NCI-H82 treated with DMSO at 0.1 percent for 48 hours (cell line): ENCODE measurements at regions not wholly inside any gene's neighbourhood (a gene's known extent, or its start where the extent isn't known, plus 50 kb on each side); places are given as distances from the start of the nearest gene placed in this dataset.
"Not testable (repeated sequence)": the region's sequence is repeated elsewhere in the genome, so short reads cannot be mapped to it uniquely, and the experiment has no call there.

Experiments used
- DNase-seq: peaks from one replicate; lab custom pipeline; 2025; ENCODE audit not compliant: unreplicated experiment; lab: John Stamatoyannopoulos, UW

DNA sequence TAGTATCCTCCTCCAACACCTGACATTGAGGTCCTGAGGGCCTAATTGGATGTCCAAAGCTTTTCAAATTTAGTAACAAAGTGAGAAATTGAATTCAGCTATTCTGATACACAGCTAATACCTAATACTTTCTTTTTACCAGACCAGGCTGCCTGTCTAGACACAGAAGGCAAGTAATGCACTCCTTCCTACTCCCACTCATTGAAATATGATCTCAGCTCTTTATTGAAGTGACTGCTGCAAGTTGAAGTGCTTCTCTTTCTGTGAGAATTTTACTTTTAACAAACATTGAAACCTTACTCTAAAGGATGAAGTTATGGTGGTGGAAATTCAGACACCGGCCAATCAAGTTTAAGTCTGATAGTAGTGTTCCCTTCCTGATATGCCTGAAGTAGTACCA is 90.8 kb upstream of the OGFRL1 start:
- no peak for DNase-seq

- no peak for DNase-seq
Observed at GRCh38 chr6:71198908-71199307, 89.7 kb upstream of the OGFRL1 start.

DNA sequence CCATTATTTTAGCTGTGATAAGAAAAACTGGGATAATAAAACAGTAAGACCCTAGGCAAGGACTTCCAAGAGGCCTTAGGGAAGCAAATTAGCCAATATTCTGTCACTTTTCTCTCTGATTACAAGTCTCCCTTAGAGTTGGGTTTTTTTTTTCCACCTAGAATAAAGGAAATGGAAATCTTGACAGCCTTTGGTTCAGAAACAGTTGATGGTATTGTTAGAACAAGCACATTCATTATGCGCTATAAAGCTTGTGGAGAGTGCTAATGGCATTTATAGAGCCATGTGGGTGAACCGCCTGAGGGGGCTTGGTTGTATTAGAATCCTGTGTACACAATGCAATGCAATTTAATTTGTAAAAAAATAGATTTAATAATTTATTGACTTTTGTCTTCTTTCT is 88.9 kb upstream of the OGFRL1 start:
- DNase-seq = no peak

- no peak for DNase-seq
Observed at GRCh38 chr6:71203206-71203605, 85.4 kb upstream of the OGFRL1 start.

DNA sequence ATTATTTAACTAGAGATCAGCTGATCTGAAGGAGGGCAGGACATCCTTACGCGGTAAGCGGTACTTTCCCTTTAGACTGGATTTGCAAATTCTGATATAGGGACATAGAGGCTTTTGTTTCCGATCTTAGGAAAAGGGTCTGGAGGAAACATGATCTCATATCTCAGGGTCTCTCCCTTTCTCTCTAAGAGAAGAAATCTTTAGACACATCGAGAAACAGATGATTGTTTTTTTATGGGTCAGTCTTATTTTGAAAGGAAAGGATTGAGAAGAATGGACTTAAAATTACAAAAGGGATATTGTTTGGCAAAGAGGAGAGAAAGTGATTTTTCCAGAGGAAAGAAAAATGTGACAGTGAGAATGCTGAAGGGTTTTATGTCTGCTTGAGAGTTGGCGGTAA is 83.9 kb upstream of the OGFRL1 start:
- no peak for DNase-seq

- DNase-seq = no peak
Observed at GRCh38 chr6:71205336-71205956, 83.2 kb upstream of the OGFRL1 start.

GRCh38 chr6:71206089-71206488 is 82.5 kb upstream of the OGFRL1 start:
- no peak for DNase-seq

- no peak for DNase-seq
Observed at GRCh38 chr6:71209206-71209605, 79.4 kb upstream of the OGFRL1 start.

DNA sequence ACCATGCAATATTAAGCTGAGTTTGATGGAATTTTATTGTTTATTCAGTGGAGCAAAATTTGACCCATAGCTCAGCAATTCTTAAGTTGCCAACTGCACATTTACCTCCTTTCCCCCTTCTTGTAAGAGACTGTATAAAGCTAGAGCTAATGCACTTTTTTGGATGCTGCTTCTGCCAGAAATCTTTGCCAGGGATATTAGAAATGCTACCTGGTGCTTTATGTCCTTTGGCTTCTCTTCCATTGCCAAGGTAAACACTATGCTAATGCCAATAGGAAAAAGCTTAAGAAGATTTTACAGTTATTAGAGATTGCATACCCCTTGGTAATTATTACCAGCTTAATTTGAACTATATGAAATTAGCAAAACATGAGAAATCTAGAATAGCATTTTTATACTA is 79.0 kb upstream of the OGFRL1 start:
- no peak for DNase-seq

DNA sequence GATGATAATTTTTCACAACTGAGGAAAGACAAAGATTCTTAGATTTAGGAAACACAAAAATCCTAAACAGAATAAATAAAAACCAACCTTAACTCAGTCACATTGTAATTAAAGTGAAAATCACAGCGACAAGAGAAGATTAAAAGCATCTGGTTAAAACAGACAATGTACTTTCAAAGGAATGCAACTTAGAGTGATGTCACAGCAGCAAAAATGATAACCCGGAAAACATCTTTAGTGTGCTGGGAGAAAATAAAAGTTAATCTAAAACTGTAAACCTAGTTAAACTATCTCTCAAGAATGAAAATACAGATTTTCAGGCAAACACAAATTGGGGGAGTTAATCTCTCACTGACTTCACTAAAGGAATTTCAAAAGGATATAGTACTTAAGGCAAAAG is 76.8 kb upstream of the OGFRL1 start:
- DNase-seq = no peak

DNA sequence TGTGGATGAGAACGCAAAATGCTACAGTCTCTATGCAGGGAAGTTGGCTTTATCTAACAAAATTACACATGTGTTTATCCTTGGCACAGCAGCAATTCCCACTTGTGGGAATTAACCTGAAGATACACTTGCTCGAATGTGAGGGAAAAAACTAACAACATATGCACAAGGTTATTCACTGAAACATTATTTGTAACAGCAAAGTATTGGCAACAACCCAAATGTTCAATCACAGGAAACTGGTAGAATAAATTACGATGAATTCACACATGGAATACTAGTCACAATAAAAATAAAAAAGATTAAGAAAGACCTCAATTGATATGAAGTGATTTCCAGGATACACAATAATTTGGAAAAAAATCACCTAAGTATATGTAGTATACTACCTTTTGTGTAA is 68.1 kb upstream of the OGFRL1 start:
- DNase-seq = no peak

- DNase-seq = no peak
Observed at GRCh38 chr6:71222671-71223070, 65.9 kb upstream of the OGFRL1 start.

GRCh38 chr6:71224011-71224410 is 64.6 kb upstream of the OGFRL1 start:
- no peak for DNase-seq

GRCh38 chr6:71226151-71226550 is 62.5 kb upstream of the OGFRL1 start:
- no peak for DNase-seq

DNA sequence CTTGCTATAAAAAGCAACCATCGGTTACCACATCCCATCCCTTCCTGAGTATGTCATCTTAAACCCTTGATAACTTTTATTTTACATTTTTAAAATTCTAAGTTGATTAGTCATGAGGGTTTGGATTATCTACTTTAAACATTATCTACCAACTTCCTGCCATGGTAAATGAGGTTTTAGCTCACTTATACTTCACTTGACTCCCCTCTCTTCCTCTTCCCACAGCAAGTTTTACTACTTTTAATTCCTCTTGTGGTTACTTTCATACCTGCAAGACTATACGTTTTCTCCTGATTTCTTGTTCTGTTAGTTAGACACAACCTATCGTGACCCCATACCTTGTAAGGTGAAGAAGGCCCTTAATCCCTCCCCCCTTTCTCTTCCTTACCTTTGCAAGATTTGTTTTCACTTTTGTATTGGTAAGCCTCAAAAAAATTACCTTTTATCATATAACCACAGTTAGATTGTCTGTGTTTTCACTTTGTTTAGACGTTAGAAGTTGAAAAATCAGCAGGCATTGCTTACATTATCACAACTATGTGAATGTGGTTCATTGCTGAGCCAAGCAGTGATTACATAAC is 60.1 kb upstream of the OGFRL1 start:
- DNase-seq = no peak

GRCh38 chr6:71229477-71229876 is 59.1 kb upstream of the OGFRL1 start:
- no peak for DNase-seq

- not testable (repeated sequence) for DNase-seq
Observed at GRCh38 chr6:71232890-71233289, 55.7 kb upstream of the OGFRL1 start.

GRCh38 chr6:71236926-71237434 is 51.6 kb upstream of the OGFRL1 start:
- DNase-seq = no peak

DNA sequence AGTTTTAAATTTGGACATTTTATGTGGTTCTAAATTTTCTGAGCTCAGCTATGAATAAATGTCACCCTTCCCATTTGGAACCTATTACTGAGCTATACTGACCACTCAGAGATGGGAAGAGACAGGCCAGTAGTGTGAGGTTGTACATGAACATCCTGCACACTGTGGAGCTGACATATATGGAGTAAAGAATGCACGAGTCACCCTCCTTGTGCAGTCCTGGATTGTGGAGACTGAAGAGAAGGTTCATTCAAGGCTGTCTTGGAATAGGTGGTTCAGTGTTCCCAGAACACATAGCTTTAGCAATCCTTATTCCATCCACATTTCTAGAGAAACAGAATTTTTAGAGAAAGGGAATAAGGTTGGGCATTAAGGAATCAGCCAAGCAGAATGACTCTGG is 50.3 kb upstream of the OGFRL1 start:
- DNase-seq = no peak
